ENCODE measurements at regions not wholly inside any gene's neighbourhood (a gene's known extent, or its start where the extent isn't known, plus 50 kb on each side); places are given as distances from the start of the nearest gene placed in this dataset.

- no peak for DNase-seq
- intact Hi-C loops (cut with DNase I): no loop called here
These were observed 96.4 kb upstream of the SESN3 start for GRCh38 chr11:95327273-95327948.

GRCh38 chr11:95325777-95326258, 94.8 kb upstream of the SESN3 start:
- intact Hi-C loops (cut with DNase I): no loop called here
- peak in 1 of 42 donors; percentile 39 for DNase-seq

GRCh38 chr11:95324826-95325225, 93.8 kb upstream of the SESN3 start:
- intact Hi-C loops (cut with DNase I): no loop called here
- no peak for DNase-seq

- no peak for DNase-seq
- intact Hi-C loops (cut with DNase I): no loop called here
These were observed 91.5 kb upstream of the SESN3 start for GRCh38 chr11:95322539-95322938.

- DNase-seq: no peak
- intact Hi-C loops (cut with DNase I): no loop called here
These were observed 87.5 kb upstream of the SESN3 start for GRCh38 chr11:95318498-95318897.

- intact Hi-C loops (cut with DNase I): no loop called here
- no peak for DNase-seq
These were observed 77.6 kb upstream of the SESN3 start for GRCh38 chr11:95308512-95309035.

- DNase-seq: no peak
- intact Hi-C loops (cut with DNase I): no loop called here
These were observed 76.3 kb upstream of the SESN3 start for GRCh38 chr11:95307286-95307685.

GRCh38 chr11:95306801-95307200, 75.8 kb upstream of the SESN3 start:
- intact Hi-C loops (cut with DNase I): no loop called here
- no peak for DNase-seq

GRCh38 chr11:95306123-95306522, 75.1 kb upstream of the SESN3 start:
- DNase-seq: no peak
- intact Hi-C loops (cut with DNase I): no loop called here

GRCh38 chr11:95305705-95306104, 74.7 kb upstream of the SESN3 start:
- no peak for DNase-seq
- intact Hi-C loops (cut with DNase I): no loop called here

GRCh38 chr11:95304777-95305176, 73.8 kb upstream of the SESN3 start:
- intact Hi-C loops (cut with DNase I): no loop called here
- no peak for DNase-seq

- peak in 15 of 42 donors; percentile 10 to 71 (median 38) for DNase-seq
- intact Hi-C loops (cut with DNase I): no loop called here
These were observed 71.2 kb upstream of the SESN3 start for GRCh38 chr11:95302211-95302610.

GRCh38 chr11:95301474-95301873, 70.5 kb upstream of the SESN3 start:
- DNase-seq: no peak
- intact Hi-C loops (cut with DNase I): no loop called here

- DNase-seq: no peak
- intact Hi-C loops (cut with DNase I): no loop called here
These were observed 68.2 kb upstream of the SESN3 start for GRCh38 chr11:95299078-95299679.

GRCh38 chr11:95297680-95298452, 66.9 kb upstream of the SESN3 start:
- peak in 1 of 42 donors; percentile 15 for DNase-seq
- intact Hi-C loops (cut with DNase I): no loop called here

GRCh38 chr11:95296621-95297025, 65.6 kb upstream of the SESN3 start:
- no peak for DNase-seq
- intact Hi-C loops (cut with DNase I): no loop called here

- intact Hi-C loops (cut with DNase I): no loop called here
- DNase-seq: no peak
These were observed 65.2 kb upstream of the SESN3 start for GRCh38 chr11:95296165-95296564.

GRCh38 chr11:95295382-95296149, 64.6 kb upstream of the SESN3 start:
- no peak for DNase-seq
- intact Hi-C loops (cut with DNase I): no loop called here

- no peak for DNase-seq
These were observed 63.7 kb upstream of the SESN3 start for GRCh38 chr11:95294701-95295100.

More at GRCh38 chr11:95294701-95295100, 63.7 kb upstream of the SESN3 start:
- intact Hi-C loops (cut with DNase I): no loop called here

Data from head of caudate nucleus (tissue), 42 donors.